HG03159 (cell line): ENCODE measurements at regions not wholly inside any gene's neighbourhood (a gene's known extent, or its start where the extent isn't known, plus 50 kb on each side); places are given as distances from the start of the nearest gene placed in this dataset.
"Not testable (repeated sequence)": the region's sequence is repeated elsewhere in the genome, so short reads cannot be mapped to it uniquely, and the experiment has no call there.

Experiments used
- ATAC-seq: cut with Tn5 transposase; IDR thresholded peaks from one replicate; pipeline ENCODE4 v1.9.1; 2021; ENCODE audit warnings: mild to moderate bottlenecking, moderate library complexity; ENCODE audit not compliant: unreplicated experiment

DNA sequence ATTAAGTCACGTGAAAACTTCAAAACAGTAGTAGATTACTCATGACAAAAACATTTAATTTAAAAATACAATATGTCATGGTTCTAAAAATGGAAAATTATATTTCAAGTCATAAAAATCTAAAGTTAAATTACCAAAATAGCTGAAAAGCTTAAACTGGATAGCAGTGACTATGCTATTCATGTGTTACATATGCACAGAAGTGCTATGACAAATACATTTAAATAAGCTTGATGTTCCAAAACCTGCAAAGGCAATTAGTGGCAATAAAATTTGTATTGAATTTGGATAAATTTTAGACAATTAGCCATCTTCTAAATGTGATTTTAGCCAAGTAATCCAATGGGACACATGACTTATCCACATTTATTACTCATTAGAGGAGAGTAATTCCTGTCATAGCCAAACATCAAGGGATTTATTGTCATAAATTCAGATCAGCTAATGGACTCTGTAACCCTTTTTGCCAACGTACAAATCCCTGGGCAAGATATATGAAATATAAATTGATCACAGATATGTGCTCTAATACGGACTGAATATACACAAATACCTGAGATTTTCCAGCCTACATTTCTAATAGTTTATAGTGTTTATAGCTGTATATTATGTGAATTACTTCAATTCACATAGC lies 419.4 kb downstream of the ISL1 start:
- ATAC-seq, result no peak

DNA sequence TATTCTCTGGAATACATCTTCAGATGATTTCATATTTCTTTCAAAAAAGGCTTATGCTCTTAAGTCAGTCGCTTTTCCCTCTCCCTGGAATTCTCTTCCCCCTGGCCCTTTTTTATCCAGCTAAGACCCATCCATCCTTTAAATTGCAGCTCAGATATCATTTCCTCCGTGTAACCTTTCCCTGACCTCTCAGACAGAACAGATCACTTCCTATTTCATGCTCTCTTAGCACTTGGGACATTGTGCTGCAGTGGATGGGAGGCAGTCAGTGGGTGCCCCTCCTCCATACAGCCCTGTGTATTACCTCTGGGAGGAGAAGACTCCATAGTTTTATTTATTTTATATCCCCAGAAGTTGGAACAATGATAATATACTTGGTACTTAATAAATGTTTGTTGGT lies 423.4 kb downstream of the ISL1 start:
- no peak for ATAC-seq

DNA sequence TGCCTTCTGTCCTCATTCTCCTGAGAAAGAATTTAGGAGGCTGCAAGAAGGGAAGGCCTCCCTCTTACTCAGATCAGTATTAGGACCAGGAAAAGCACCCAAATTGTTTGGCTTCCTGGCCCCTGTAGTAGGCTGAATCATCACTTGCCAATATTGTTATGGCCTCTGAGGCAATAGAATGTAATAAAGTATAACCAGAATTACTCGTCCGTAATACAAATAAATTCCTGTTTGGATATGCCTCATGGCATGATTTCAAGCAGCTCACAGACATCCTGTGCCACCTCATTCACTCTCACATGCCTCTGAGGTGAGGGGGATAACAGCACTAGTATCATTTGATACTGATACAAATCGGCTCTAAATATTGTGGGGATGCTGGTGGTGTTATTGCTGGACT lies 427.3 kb downstream of the ISL1 start:
- no peak for ATAC-seq

DNA sequence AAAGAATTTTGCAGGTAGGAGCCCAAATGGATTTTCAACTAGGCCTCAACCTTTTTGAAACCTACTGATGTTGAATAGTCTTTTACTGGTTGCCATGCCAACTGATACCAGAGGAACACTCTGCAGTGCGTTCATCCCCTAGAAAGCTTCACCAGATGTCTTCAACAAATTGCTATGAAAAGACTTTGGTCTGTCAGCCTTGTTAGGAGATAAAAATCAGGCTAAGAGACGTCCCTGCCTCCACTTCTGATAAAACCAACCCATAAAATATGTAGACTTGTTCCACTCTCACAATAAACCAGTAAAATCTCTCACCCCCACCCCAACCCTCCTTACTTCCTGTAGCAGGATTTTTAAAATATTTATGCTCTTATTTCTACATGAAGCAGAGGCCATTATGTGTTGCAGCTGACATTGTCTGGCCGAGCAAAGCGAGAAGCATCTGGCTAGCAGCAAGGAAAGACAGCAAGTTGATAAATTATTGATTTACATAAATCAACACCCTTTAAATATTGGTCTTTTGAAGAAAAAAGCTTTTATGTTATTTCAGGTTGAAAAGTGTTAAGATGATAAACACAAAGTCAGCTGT lies 428.7 kb downstream of the ISL1 start:
- no peak for ATAC-seq

DNA sequence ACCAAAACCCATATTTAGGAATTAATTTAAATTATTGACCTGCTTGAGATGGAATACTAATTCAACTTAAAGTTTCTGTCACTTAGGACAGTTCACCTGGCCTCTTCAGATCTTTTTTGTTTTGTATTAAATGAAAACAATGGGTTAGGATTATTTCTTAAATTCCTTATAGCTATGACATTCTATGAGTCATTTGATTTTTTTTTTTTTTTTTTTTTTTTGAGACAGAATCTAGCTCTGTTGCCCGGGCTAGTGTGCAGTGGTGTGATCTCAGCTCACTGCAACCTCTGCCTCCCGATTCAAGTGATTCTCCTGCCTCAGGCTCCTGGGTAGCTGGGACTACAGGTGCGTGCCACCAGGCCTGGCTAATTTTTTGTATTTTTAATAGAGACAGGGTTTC lies 431.6 kb downstream of the ISL1 start:
- ATAC-seq, result not testable (repeated sequence)

DNA sequence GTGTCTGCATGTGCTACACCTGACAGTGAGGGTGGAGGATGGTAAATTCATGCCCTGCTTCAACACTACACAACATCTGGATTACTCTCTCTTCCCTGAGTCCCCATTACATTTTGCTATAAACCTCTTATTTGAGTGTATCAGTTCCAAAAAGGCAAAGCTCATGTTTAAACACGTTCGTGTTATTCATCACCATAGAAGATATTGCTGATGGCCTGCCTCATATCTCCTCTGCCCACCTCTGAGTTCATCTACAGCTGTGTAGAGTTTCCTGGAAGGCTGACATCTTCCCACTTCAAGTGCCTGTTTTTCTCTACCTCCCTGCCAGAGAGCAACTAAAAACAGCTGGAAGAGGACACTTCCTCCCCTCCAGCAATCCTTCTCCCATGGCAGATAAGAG lies 433.2 kb downstream of the ISL1 start:
- ATAC-seq, result no peak

DNA sequence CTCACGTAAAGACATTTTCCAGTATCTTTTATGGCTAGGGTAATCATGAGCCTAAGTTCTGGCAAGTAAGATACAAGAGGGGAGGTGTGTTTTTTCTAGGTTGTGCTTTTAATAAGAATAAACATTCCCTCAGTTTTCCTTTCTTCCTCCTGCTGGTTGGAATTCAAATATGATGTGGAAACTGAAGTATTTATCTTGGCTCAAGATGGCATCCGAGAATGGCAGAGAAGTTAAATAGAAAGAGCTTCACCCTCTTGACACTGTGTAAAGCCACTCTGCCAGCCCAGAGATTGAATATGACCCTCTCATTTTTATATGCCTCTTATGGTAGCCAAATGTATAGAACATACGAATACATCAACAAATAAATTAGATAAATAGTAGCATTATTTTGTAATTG lies 438.4 kb downstream of the ISL1 start:
- no peak for ATAC-seq

DNA sequence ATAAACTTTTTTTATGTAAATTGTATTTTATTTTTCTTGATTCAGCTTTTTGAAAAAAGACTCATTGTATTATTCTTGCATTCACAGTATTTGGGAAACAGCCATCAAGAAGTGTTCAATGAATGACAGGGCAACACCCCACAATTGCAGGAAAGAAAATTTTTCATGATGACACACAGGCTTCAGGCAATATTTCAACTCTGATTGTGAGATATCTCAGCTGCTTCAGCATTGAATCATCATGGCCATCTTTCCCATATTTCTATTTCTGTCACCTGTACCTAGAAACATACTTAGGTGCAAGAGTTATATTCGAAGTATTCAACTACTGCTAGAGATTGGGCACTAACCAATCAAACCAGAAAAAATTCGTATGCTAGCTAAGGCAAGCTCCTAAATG lies 446.0 kb downstream of the ISL1 start:
- ATAC-seq, result no peak

DNA sequence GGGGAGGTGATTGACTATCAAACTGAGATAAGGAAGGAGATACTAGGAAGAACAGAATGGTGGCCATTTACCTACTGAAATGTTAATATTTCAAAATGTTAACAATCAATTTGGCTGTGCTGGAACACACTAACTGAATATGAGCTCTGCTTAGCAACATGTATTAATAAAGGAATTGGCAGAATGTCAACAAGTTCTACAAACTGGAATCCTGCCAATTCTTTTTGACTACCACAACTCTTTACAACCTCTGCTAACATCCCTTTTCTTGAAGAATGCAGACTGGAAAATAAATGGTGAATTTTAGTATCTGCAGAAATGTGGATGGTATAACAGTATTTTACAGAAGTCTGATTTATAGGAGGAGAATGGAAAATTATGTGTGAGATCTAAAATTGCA lies 446.4 kb downstream of the ISL1 start:
- ATAC-seq, result no peak

DNA sequence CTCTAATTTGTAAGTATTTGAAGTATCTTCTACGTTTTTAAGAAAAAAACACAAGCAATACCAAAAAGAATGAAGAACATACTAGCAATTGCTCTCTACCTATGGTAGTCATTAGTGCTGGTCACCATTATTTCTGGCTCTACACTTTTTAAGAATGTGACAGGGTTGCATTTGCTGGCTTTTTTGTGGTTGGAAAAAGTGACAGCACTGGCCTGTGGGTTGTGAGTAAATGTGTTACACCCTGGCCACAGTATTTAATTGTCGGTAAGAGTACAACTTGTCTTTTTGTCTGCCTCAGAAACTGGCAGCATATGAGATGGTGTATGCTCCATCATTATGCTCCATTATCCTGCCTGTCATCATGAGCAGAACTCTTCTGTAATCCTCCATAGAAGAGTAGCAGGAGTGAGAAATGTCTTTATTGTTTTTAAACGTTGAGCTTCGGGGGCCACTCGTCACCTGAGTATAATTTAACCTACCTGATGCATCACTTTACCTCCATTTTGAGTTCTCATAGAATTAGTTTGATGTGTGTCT lies 449.8 kb downstream of the ISL1 start:
- no peak for ATAC-seq

DNA sequence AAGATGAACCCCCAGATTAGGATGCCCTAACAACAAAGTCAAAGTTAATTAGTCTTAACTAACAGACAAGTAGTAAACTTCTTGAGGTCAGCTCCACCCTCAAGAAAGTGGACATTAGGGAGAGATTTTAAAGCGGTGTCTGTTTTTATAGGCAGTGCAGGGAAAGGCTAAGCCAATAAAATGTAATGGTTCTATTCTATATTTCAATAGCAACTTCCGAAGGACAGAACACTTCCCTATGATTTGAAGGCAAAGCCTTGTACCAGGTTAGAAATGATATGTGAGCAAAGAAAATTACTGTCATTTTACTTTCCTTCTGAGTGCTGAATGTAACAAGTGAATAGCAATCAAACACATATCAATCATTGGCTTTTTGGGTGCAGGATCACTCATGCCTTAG lies 455.2 kb downstream of the ISL1 start:
- ATAC-seq, result no peak

DNA sequence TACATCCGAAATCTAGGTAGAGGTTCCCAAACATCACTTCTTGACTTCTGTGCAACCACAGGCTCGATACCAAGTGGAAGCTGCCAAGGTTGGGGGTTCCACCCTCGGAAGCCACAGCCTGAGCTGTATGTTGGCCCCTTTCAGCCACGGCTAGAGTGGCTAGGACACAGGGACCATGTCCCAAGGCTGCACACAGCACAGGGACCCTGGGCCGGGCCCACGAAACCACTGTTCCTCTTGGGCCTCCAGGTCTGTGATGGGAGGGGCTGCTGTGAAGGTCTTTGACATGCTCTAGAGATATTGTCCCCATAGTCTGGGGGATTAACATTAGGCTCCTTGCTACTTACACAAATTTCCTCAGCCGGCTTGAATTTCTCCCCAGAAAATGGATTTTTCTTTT lies 460.6 kb downstream of the ISL1 start:
- ATAC-seq, result no peak

DNA sequence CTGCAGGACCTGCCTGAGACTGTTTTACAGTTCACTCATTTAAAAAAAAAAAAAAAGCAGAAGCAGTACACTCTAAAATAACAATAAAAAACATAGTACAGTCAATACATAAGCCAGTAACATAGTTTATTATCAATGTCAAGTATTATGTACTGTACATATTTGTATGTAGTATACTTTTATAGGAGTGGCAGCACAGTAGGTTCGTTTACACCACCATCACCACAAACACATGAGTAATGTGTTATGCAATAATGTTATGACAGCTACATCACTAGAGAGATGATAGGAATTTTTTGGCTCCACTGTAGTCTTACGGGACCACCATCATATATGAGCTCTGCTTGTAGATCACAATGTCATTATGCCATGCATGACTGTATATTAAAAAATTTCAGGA lies 462.8 kb downstream of the ISL1 start:
- ATAC-seq, result no peak

DNA sequence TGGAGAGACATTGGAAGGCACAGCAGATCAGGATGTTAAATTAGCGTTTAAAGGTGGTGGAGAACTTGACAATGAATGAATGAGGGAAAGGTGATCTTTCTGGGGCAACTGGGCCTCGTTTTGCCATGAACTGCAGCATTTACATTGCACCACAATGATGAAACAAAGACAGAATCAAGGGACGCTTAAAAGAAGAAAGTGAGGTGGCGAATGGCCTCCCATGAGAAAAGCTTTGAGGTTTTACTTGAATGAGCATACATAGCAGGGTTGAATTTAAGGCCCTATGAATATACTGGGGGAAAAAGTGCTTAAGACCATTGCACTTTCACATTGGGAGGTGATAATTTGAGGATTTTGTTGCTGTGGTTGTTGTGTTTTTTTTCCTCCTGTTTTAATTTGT lies 476.4 kb downstream of the ISL1 start:
- ATAC-seq, result no peak

DNA sequence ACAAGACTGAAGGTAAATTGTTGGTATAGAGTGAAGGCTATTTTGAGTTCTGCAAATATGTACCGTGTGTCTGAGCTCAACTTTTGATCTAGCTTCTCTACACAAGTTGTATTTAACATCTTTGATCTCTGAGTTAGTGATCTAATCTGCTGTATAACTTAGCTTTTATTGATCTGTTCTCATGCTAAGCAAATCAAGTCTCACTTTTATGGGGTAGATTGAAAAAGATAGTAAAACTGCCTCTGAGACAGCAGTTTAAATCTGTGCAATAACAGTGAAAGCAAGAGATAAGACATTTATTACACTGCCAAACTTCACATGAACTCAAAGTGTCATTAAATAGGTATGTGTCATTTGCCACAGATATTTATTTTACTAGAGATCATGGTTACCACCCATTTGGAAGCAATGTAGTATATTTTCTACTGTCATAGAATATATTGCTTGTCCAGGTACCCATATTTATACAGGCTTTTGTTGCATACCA lies 477.3 kb downstream of the ISL1 start:
- ATAC-seq, result no peak

DNA sequence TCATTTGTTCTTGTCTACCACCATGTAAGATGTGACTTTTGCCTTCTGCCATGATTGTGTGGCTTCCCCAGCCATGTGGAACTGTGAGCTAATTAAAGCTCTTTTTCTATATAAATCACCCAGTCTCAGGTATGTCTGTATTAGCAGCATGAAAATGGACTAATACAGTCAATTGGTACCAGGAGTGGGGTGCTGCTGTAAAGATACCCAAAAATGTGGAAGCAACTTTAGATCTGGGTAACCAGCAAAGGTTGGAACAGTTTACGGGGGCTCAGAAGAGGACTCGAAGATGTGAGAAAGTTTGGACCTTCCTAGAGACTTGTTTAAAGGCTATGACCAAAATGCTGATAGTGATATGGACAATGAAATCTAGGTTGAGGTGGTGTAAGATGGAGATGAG lies 488.9 kb downstream of the ISL1 start:
- no peak for ATAC-seq

DNA sequence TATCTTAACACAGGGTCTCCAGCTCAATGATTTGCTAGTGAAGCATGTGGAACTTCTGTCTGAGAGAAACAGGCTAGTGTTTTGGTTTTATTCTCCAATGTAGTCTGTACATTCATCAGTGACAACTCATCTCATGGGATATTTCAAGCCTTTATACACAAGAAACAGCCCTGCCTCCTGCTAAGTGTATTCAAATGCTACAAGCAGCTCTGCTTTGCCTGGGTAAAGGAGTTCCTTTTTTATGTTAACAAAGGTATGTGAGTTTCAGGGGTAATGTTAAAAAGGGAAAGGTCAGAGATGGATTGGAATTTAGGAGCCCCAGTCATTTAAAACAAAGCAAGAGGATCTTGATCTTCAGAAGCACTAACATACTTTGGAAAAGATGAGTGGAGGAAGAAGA lies 498.7 kb downstream of the ISL1 start:
- no peak for ATAC-seq

DNA sequence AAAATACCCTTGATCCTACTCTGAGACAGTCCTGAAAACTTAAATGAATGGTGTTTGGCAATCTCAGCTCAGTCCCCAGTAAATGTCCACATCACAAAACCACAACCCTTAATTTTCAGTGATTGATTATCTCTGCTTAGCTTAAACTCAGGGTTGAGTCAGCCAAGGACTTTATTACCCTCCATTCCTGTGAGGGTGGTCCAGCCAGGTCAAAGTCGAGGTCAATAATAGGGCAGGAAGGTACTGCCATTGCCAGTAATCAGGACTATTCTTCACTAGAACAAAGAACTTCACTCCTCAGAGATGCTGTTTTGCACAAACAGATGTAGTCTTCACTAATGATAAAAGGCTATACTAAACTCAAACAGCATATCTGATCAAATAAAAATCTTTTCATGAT lies 499.4 kb downstream of the ISL1 start:
- ATAC-seq, result no peak

DNA sequence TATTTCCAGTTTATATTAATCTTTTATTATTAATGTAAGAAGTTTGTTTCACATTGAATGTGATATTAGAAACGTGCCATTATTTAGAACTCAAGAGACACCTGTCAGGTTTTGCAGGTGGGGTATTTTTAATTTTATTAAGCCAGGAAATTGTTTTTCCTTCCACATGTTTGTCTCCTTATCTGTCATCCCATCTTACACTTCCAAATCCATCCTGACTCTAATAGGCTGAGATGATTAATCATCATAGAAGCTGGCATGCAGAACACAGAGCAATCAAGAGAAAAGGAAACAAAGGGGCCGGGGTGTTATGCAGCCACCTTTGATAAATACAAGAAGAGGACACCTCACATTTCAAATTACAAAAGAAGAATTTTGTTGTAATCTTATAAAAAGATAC lies 506.5 kb downstream of the ISL1 start:
- no peak for ATAC-seq

DNA sequence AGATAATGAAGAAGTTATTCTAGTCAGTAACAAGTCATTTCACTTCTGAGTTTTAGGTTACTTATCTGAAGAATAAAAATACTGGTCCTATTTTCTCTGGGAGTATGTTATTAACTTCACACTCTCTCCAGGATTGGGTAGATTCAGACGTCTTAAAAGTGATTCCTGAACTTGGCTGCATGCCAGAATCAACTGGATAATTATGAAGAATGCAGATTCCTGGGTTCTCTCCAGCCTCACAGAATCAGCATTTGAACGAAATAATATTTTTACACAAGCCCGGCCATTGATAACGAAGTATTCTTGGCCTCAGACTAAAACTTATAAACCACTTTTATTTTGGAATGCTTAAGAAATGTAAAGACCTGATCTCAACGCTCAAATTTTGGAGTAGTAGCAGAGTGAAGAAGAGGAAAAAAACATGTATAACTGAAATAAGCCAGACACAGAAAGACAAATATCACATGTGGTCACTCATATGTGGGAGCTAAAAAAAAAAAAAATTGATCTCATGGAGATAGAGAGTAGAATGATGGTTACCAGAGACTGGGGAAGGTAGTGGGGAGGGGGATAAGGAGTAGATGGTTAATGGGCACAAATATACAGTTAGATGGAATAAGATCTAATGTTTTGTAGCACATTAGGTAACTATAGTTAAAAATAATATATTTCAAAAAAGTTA lies 507.3 kb downstream of the ISL1 start:
- ATAC-seq, result no peak

DNA sequence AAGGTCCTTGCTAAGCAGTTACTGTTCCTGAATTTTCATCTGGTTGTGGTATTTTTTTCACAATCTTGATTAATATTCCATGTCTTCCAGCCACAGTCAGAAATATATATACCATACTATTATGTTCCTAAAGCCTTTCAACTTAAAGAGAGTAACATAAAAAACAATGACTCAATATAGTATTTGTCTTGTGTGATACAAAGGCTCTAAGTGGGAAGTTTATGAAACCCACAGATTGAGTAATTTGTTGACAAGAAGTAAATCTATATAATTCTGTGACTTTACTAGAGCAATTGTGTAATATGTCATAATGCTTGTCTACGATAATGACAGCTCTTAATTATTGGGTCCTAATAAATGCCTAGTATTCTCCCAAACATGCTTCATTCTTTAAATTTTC lies 509.4 kb downstream of the ISL1 start:
- ATAC-seq, result no peak

DNA sequence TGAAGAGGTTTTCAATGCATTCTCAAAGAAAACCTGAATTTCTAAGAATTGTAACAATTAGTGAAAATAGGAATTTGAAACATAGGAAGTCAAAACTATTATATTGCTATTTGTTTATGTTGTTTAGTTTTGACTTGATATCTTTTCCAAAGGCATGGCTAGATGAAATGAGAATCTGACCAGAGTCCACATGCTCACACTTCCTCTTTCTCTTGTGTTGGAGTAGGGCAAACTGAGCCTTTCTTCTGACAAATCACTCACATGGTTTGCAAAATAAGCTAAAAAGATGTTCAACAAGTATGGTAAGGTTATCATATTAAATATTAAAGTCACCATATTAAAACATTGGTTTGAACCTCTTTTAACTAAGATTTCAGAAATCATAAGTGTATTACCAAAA lies 512.6 kb downstream of the ISL1 start:
- ATAC-seq, result no peak
